HepG2 (cell line): ENCODE measurements at regions not wholly inside any gene's neighbourhood (a gene's known extent, or its start where the extent isn't known, plus 50 kb on each side); places are given as distances from the start of the nearest gene placed in this dataset.
A peak's percentile ranks its signal among the peaks of the same experiment; 100 is the strongest.

Experiments used
- DDIT3 ChIP-seq: sonication (generic); formaldehyde crosslinking; IDR thresholded peaks from 2 replicates; pipeline ENCODE4 v1.4.0; 2020; ENCODE audit warnings: mild to moderate bottlenecking, missing genetic modification reagents
- FOXP1 ChIP-seq, 2 experiments: fragments of 450-650 bp in 1 of 2; IDR thresholded peaks; 2 replicates each; pipeline ENCODE4 v1.6.1; 2017 to 2018; ENCODE audit warnings: antibody characterized with exemption in 1 of 2
- HMGXB3 ChIP-seq: sonication (generic); formaldehyde crosslinking; IDR thresholded peaks from 2 replicates; pipeline ENCODE4 v1.4.0; 2020; ENCODE audit warnings: missing genetic modification reagents, borderline replicate concordance
- JUND ChIP-seq: sonication (generic); formaldehyde crosslinking; IDR thresholded peaks from 2 replicates; pipeline ENCODE4 v1.8.0; 2022; ENCODE audit warnings: mild to moderate bottlenecking, missing genetic modification reagents
- MLXIP ChIP-seq: sonication (generic); formaldehyde crosslinking; IDR thresholded peaks from 2 replicates; pipeline ENCODE4 v1.9.0; 2021; ENCODE audit warnings: missing genetic modification reagents, borderline replicate concordance
- NCOA1 ChIP-seq: sonication (generic); formaldehyde crosslinking; IDR thresholded peaks from 2 replicates; pipeline ENCODE4 v1.9.0; 2021; ENCODE audit warnings: missing genetic modification reagents
- NR2C2 ChIP-seq: sonication (generic); formaldehyde crosslinking; IDR thresholded peaks from 2 replicates; pipeline ENCODE4 v1.4.0; 2020; ENCODE audit warnings: missing genetic modification reagents, mild to moderate bottlenecking, moderate library complexity, borderline replicate concordance
- PAF1 ChIP-seq: IDR thresholded peaks from 2 replicates; pipeline ENCODE4 v1.6.1; 2016; ENCODE audit warnings: missing genetic modification reagents, missing compliant biosample characterization
- PREB ChIP-seq: sonication (generic); formaldehyde crosslinking; IDR thresholded peaks from 2 replicates; pipeline ENCODE4 v1.4.0; 2020; ENCODE audit warnings: missing genetic modification reagents
- RXRA ChIP-seq: sonication (generic); formaldehyde crosslinking; IDR thresholded peaks from 2 replicates; pipeline ENCODE4 v1.5.1; 2020; ENCODE audit warnings: missing genetic modification reagents
- SAP130 ChIP-seq: IDR thresholded peaks from 2 replicates; pipeline ENCODE4 v1.6.1; 2016; ENCODE audit warnings: low read depth
- TARDBP ChIP-seq: sonication (generic); formaldehyde crosslinking; IDR thresholded peaks from 2 replicates; pipeline ENCODE4 v1.8.0; 2022; ENCODE audit warnings: mild to moderate bottlenecking, missing genetic modification reagents
- TFE3 ChIP-seq: IDR thresholded peaks from 2 replicates; pipeline ENCODE4 v1.6.1; 2016
- TOPORS ChIP-seq: sonication (generic); formaldehyde crosslinking; IDR thresholded peaks from 2 replicates; pipeline ENCODE4 v1.8.0; 2023; ENCODE audit warnings: mild to moderate bottlenecking, missing genetic modification reagents
- ZFAT ChIP-seq: sonication (generic); formaldehyde crosslinking; conservative IDR thresholded peaks from 2 replicates; pipeline ENCODE4 v1.8.1; 2023; ENCODE audit warnings: missing genetic modification reagents, inconsistent platforms
- ZNF292 ChIP-seq: sonication (generic); formaldehyde crosslinking; IDR thresholded peaks from 2 replicates; pipeline ENCODE4 v1.8.1; 2022; ENCODE audit warnings: mild to moderate bottlenecking, low read depth, missing genetic modification reagents, borderline replicate concordance
- ZNF484 ChIP-seq: sonication (generic); formaldehyde crosslinking; IDR thresholded peaks from 2 replicates; pipeline ENCODE4 v1.5.1; 2020; ENCODE audit warnings: mild to moderate bottlenecking, low read depth, missing genetic modification reagents, borderline replicate concordance
- ZNF546 ChIP-seq: sonication (generic); formaldehyde crosslinking; conservative IDR thresholded peaks from 2 replicates; pipeline ENCODE4 v1.8.1; 2023; ENCODE audit warnings: mild to moderate bottlenecking, missing genetic modification reagents
- ZNF777 ChIP-seq: sonication (generic); formaldehyde crosslinking; IDR thresholded peaks from 2 replicates; pipeline ENCODE4 v1.4.0; 2020; ENCODE audit warnings: missing genetic modification reagents
- ZNF792 ChIP-seq: IDR thresholded peaks from 2 replicates; pipeline ENCODE4 v1.6.1; 2016

GRCh38 chr17:72572604-72573491 is 452.0 kb downstream of the SOX9 start (continued):
- TF ChIP-seq MLXIP (no peak), FOXP1 (IDR thresholded peaks at IDR 0.05) (no peak), FOXP1 (CRISPR knock-in tag; IDR thresholded peaks at IDR 0.05) (0 out of 2 replicates have a peak, but pooled peaks have one; percentile 49), NR2C2 (CRISPR knock-in tag) (no peak), JUND (CRISPR knock-in tag) (no peak), ZNF484 (CRISPR knock-in tag) (no peak), HMGXB3 (CRISPR knock-in tag) (no peak), SAP130 (CRISPR knock-in tag) (peak; percentile 35; the same call in 1 of the 2 replicates), ZNF777 (no peak), RXRA (CRISPR knock-in tag) (no peak), ZFAT (CRISPR knock-in tag) (no peak), NCOA1 (CRISPR knock-in tag) (no peak), TOPORS (no peak), ZNF546 (CRISPR knock-in tag) (no peak), DDIT3 (CRISPR knock-in tag) (no peak), TARDBP (no peak), ZNF292 (CRISPR knock-in tag) (0 out of 2 replicates have a peak, but pooled peaks have one; percentile 32), ZNF792 (CRISPR knock-in tag) (no peak), TFE3 (CRISPR knock-in tag) (peak; percentile 32; the same call in 1 of the 2 replicates), PREB (0 out of 2 replicates have a peak, but pooled peaks have one; percentile 30), PAF1 (CRISPR knock-in tag) (no peak)
